Colonic mucosa (tissue), 4 donors: ENCODE measurements at regions not wholly inside any gene's neighbourhood (a gene's known extent, or its start where the extent isn't known, plus 50 kb on each side); places are given as distances from the start of the nearest gene placed in this dataset.

Experiments
- DNase-seq: peaks from one replicate; pipeline ENCODE4 v3.0.0-alpha.2; 2020
- H3K27ac ChIP-seq: fragments of 200-600 bp; one replicate; pipeline ENCODE4 v1.8.0; 2021
- H3K27me3 ChIP-seq: fragments of 200-600 bp; one replicate; pipeline ENCODE4 v1.8.0; 2021
- H3K36me3 ChIP-seq: fragments of 200-600 bp; one replicate; pipeline ENCODE4 v1.8.0; 2021
- H3K4me1 ChIP-seq: fragments of 200-600 bp; one replicate; pipeline ENCODE4 v1.8.0; 2021; ENCODE audit warnings: mild to moderate bottlenecking
- H3K4me3 ChIP-seq: fragments of 200-600 bp; one replicate; pipeline ENCODE4 v1.8.0; 2021
- H3K9ac ChIP-seq, 2 donors: one replicate each; pipeline ENCODE4 v1.7.0; 2013; ENCODE audit warnings: control low read depth in 2 of 2, low read depth in 2 of 2, low read length in 2 of 2
- H3K9me3 ChIP-seq: fragments of 200-600 bp; one replicate; pipeline ENCODE4 v1.8.0; 2021
- intact Hi-C: fragments of 100-400 bp; cut with DNase I; formaldehyde crosslinking; loops from one replicate; pipeline ENCODE4 v1.14.1; 2022
- TF ChIP-seq, protein P1 (sequence below): fragments of 200-600 bp; IDR thresholded peaks from one replicate; pipeline ENCODE4 v1.8.0; 2022; ENCODE audit warnings: antibody characterized with exemption, mild to moderate bottlenecking
- donor health status: healthy.
- donor health status: DM: no; HTN: no; CAD: no.
- donor health status: DM: no; HTN: no; CAD: no.

DNA sequence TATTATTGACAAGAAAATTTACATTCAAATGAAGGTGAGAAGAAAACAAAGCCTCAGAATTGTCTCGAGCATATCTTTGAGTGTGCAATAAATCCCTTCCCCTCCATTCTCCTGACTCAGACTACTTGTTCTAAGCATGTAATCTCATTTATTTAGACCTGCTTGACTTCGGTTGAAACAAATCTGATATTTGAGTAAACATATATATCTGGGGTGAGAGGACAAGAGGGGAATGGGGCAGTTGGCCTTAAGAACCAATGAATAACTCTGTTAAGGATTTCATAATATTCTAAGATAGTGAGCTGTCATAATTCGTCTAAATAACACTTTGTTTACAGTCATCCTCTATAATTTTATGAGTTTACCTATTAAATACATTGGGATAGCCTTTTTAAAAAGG lies 142.7 kb downstream of the SIPA1L2 start:
- Histone ChIP-seq H3K27me3 (no peaks in the 10 kb centered on the region), H3K9ac (no peak overlapping the region), H3K9me3 (no peaks in the 10 kb centered on the region), H3K27ac (no peak overlapping the region), H3K4me1 (no peaks in the 10 kb centered on the region), H3K4me3 (no peak overlapping the region), H3K36me3 (no peaks in the 10 kb centered on the region)
- no peak for DNase-seq
- intact Hi-C loops: no loop called here
- TF ChIP-seq, protein P1, sequence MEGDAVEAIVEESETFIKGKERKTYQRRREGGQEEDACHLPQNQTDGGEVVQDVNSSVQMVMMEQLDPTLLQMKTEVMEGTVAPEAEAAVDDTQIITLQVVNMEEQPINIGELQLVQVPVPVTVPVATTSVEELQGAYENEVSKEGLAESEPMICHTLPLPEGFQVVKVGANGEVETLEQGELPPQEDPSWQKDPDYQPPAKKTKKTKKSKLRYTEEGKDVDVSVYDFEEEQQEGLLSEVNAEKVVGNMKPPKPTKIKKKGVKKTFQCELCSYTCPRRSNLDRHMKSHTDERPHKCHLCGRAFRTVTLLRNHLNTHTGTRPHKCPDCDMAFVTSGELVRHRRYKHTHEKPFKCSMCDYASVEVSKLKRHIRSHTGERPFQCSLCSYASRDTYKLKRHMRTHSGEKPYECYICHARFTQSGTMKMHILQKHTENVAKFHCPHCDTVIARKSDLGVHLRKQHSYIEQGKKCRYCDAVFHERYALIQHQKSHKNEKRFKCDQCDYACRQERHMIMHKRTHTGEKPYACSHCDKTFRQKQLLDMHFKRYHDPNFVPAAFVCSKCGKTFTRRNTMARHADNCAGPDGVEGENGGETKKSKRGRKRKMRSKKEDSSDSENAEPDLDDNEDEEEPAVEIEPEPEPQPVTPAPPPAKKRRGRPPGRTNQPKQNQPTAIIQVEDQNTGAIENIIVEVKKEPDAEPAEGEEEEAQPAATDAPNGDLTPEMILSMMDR: no peak

DNA sequence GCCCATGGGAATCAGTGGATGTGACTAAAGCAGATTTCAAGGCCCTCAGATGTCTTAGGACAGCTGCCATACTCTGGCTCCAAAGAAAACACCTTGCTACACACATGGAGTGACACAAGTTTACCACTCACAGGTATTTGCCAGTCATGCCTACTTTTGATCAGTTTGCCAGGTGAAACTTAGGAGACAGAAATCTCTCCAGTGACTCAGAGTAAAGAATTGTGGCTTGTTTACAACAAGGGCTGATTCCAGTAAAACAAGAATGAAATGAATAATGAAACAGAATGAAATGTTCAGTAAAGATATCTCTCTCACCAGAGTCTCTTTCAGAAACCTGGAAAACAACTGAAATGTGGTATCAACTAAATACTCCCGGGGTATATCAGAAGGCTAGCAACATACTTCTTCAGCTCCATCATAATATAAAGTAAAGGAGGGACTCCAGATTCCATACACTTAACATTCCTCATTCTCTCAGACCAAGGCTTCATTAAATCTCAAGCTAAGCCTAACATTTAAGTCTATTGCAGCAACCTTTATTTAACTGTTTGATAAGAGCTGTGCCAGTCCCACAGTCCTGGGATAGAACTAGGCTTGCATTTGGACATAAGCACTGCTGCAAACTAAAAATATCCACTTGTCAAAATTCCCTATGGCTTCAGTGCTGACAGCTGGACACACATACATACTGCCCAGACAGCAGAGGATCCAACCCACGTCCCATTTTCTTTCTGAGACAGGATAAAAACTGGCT lies 143.3 kb downstream of the SIPA1L2 start:
- H3K27me3 ChIP-seq: no peaks in the 10 kb centered on the region

DNA sequence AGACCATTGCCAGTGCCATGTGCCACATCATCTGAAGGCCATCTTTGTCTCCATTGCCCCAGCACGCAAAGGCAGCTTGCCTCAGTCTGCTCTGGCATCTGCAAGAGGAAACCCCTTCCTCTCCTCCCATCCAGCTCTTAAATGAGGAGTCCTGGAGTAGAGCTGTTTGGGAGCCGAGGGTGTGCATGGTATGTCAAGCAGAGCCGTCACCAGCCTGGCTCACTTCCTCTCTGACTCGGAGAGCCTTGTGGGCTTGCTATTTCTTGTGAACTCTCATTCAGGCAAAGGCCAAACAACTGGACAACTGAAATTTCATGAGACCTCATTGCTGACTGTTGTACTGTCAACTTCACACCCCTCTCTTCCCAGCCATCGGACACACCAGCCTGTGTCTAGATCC lies 143.9 kb downstream of the SIPA1L2 start:
- H3K9me3 ChIP-seq: no peaks in the 10 kb centered on the region
- H3K9ac ChIP-seq: no peak overlapping the region
- H3K27ac ChIP-seq: no peak overlapping the region
- no peaks in the 10 kb centered on the region for H3K4me1 ChIP-seq
- H3K4me3 ChIP-seq: no peak overlapping the region
- no peak for DNase-seq
- no peaks in the 10 kb centered on the region for H3K36me3 ChIP-seq
- no peaks in the 10 kb centered on the region for H3K27me3 ChIP-seq
- intact Hi-C loops: no loop called here
- TF ChIP-seq, protein P1: no peak

More for the DNA sequence above, 143.3 kb downstream of the SIPA1L2 start:
- Histone ChIP-seq H3K36me3 (no peaks in the 10 kb centered on the region), H3K4me1 (no peaks in the 10 kb centered on the region), H3K4me3 (no peak overlapping the region), H3K9ac (no peak overlapping the region), H3K27ac (no peak overlapping the region), H3K9me3 (no peaks in the 10 kb centered on the region)
- DNase-seq: no peak
- TF ChIP-seq, protein P1: no peak
- intact Hi-C loops: no loop called here

DNA sequence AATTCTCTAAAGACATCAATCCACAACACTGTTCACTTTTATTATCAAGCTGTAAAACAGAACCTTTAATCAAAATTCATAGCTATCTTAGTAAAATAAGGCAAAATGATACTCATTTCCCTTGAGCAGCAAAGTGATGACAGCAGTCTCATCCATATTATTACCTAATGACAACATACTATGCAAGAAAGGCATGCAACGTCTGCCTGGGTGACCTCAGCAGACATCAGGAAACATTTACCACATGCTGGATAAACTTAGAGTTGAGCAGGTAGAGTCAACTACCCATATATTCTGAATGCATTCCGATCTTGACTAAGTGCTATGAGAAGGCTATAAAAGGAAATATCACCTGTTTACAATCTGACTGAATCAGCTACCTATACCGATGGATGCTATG lies 145.1 kb downstream of the SIPA1L2 start:
- Histone ChIP-seq H3K9ac (no peak overlapping the region), H3K4me1 (no peaks in the 10 kb centered on the region), H3K27me3 (no peaks in the 10 kb centered on the region), H3K9me3 (no peaks in the 10 kb centered on the region), H3K27ac (no peak overlapping the region), H3K36me3 (no peaks in the 10 kb centered on the region), H3K4me3 (no peak overlapping the region)
- TF ChIP-seq, protein P1: no peak
- DNase-seq: no peak
- intact Hi-C loops: no loop called here

DNA sequence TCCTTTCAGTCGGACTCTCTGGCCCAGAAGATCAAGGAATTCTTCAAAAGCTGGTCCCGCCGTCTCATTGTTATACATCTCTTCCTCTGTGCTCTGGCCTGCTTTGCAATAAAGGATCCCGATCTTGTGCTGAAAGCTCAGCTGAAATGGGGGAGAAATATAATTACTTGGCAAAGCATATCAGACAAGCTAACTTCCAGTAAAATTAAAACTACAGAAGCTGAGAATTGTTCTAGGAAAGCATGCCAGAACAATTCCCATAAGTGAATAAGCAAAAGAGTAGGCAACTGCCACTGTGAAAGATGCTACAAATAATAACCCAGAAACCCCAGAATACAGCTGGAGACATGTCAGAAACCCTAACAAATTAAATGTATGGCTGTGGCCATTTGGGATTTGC lies 146.1 kb downstream of the SIPA1L2 start:
- H3K27me3 ChIP-seq: no peaks in the 10 kb centered on the region
- DNase-seq: no peak
- no peaks in the 10 kb centered on the region for H3K9me3 ChIP-seq
- intact Hi-C loops: no loop called here
- no peak overlapping the region for H3K9ac ChIP-seq
- H3K36me3 ChIP-seq: no peaks in the 10 kb centered on the region
- no peak overlapping the region for H3K27ac ChIP-seq
- TF ChIP-seq, protein P1: no peak
- H3K4me1 ChIP-seq: no peaks in the 10 kb centered on the region
- H3K4me3 ChIP-seq: no peak overlapping the region
